ENCODE measurements at regions not wholly inside any gene's neighbourhood (a gene's known extent, or its start where the extent isn't known, plus 50 kb on each side); places are given as distances from the start of the nearest gene placed in this dataset.

GRCh38 chr10:88162852-88163251, 299.4 kb downstream of the PTEN start:
- no peak overlapping the region for H3K4me3 Mint-ChIP-seq
- no peak for ATAC-seq
- no peaks in the 10 kb centered on the region for H3K27me3 Mint-ChIP-seq (ENCODE audit: low read depth)
- H3K4me1 Mint-ChIP-seq (ENCODE audit: low read depth), result peaks cover 9% of the 10 kb centered on the region
- no peaks in the 10 kb centered on the region for H3K36me3 Mint-ChIP-seq (ENCODE audit: insufficient read depth)
- H3K9me3 Mint-ChIP-seq, result no peaks in the 10 kb centered on the region
- DNase-seq, result no peak

- no peak for DNase-seq
- no peaks in the 10 kb centered on the region for H3K36me3 Mint-ChIP-seq (ENCODE audit: insufficient read depth)
- no peak for ATAC-seq
- no peaks in the 10 kb centered on the region for H3K9me3 Mint-ChIP-seq
- no peak overlapping the region for H3K4me3 Mint-ChIP-seq
- no peaks in the 10 kb centered on the region for H3K27me3 Mint-ChIP-seq (ENCODE audit: low read depth)
- peaks cover 9% of the 10 kb centered on the region for H3K4me1 Mint-ChIP-seq (ENCODE audit: low read depth)
Observed at GRCh38 chr10:88163572-88163971, 300.1 kb downstream of the PTEN start.

- no peak for DNase-seq
- ATAC-seq, result no peak
- Mint-ChIP-seq H3K27me3 (ENCODE audit: low read depth) (no peaks in the 10 kb centered on the region), H3K4me3 (no peak overlapping the region), H3K36me3 (ENCODE audit: insufficient read depth) (no peaks in the 10 kb centered on the region), H3K4me1 (ENCODE audit: low read depth) (peaks cover 13% of the 10 kb centered on the region), H3K9me3 (peaks cover 3% of the 10 kb centered on the region)
Observed at GRCh38 chr10:88164471-88164870, 301.0 kb downstream of the PTEN start.

- H3K4me1 Mint-ChIP-seq (ENCODE audit: low read depth), result peaks cover 25% of the 10 kb centered on the region
- no peaks in the 10 kb centered on the region for H3K36me3 Mint-ChIP-seq (ENCODE audit: insufficient read depth)
- H3K9me3 Mint-ChIP-seq, result peaks cover 3% of the 10 kb centered on the region
- no peak for ATAC-seq
- no peak for DNase-seq
- no peak overlapping the region for H3K4me3 Mint-ChIP-seq
- H3K27me3 Mint-ChIP-seq (ENCODE audit: low read depth), result no peaks in the 10 kb centered on the region
Observed at GRCh38 chr10:88165849-88166271, 302.4 kb downstream of the PTEN start.

GRCh38 chr10:88168171-88169036, 305.0 kb downstream of the PTEN start:
- ATAC-seq, result peak; percentile 40 to 75
- Mint-ChIP-seq H3K4me3 (no peak overlapping the region), H3K27me3 (ENCODE audit: low read depth) (no peaks in the 10 kb centered on the region), H3K4me1 (ENCODE audit: low read depth) (peaks cover 41% of the 10 kb centered on the region), H3K9me3 (peaks cover 3% of the 10 kb centered on the region), H3K36me3 (ENCODE audit: insufficient read depth) (no peaks in the 10 kb centered on the region)
- DNase-seq, result no peak

GRCh38 chr10:88169037-88169319, 305.6 kb downstream of the PTEN start:
- Mint-ChIP-seq H3K9me3 (peaks cover 3% of the 10 kb centered on the region), H3K4me1 (ENCODE audit: low read depth) (peaks cover 41% of the 10 kb centered on the region), H3K36me3 (ENCODE audit: insufficient read depth) (no peaks in the 10 kb centered on the region), H3K4me3 (no peak overlapping the region), H3K27me3 (ENCODE audit: low read depth) (no peaks in the 10 kb centered on the region)
- ATAC-seq (no peak), DNase-seq (no peak)

- ATAC-seq (no peak), DNase-seq (no peak)
- no peak overlapping the region for H3K4me3 Mint-ChIP-seq
- H3K9me3 Mint-ChIP-seq, result peaks cover 16% of the 10 kb centered on the region
- H3K27me3 Mint-ChIP-seq (ENCODE audit: low read depth), result no peaks in the 10 kb centered on the region
- H3K4me1 Mint-ChIP-seq (ENCODE audit: low read depth), result peaks cover 41% of the 10 kb centered on the region
- H3K36me3 Mint-ChIP-seq (ENCODE audit: insufficient read depth), result peaks cover 4% of the 10 kb centered on the region
Observed at GRCh38 chr10:88170628-88171027, 307.2 kb downstream of the PTEN start.

GRCh38 chr10:88172159-88172558, 308.7 kb downstream of the PTEN start:
- H3K9me3 Mint-ChIP-seq, result peaks cover 27% of the 10 kb centered on the region
- H3K4me1 Mint-ChIP-seq (ENCODE audit: low read depth), result peaks cover 36% of the 10 kb centered on the region
- no peaks in the 10 kb centered on the region for H3K27me3 Mint-ChIP-seq (ENCODE audit: low read depth)
- ATAC-seq, result no peak
- H3K36me3 Mint-ChIP-seq (ENCODE audit: insufficient read depth), result peaks cover 4% of the 10 kb centered on the region
- no peak overlapping the region for H3K4me3 Mint-ChIP-seq
- no peak for DNase-seq

- peaks cover 30% of the 10 kb centered on the region for H3K9me3 Mint-ChIP-seq
- H3K36me3 Mint-ChIP-seq (ENCODE audit: insufficient read depth), result peaks cover 7% of the 10 kb centered on the region
- H3K4me1 Mint-ChIP-seq (ENCODE audit: low read depth), result peaks cover 30% of the 10 kb centered on the region
- H3K4me3 Mint-ChIP-seq, result no peak overlapping the region
- ATAC-seq (no peak), DNase-seq (no peak)
- H3K27me3 Mint-ChIP-seq (ENCODE audit: low read depth), result no peaks in the 10 kb centered on the region
Observed at GRCh38 chr10:88174391-88174790, 311.0 kb downstream of the PTEN start.

GRCh38 chr10:88178758-88179157, 315.3 kb downstream of the PTEN start:
- ATAC-seq (no peak), DNase-seq (no peak)
- Mint-ChIP-seq H3K27me3 (ENCODE audit: low read depth) (no peaks in the 10 kb centered on the region), H3K36me3 (ENCODE audit: insufficient read depth) (peaks cover 7% of the 10 kb centered on the region), H3K4me3 (no peak overlapping the region), H3K4me1 (ENCODE audit: low read depth) (peaks cover 4% of the 10 kb centered on the region), H3K9me3 (peaks cover 30% of the 10 kb centered on the region)

- Mint-ChIP-seq H3K27me3 (ENCODE audit: low read depth) (no peaks in the 10 kb centered on the region), H3K36me3 (ENCODE audit: insufficient read depth) (peaks cover 7% of the 10 kb centered on the region), H3K9me3 (peaks cover 22% of the 10 kb centered on the region), H3K4me1 (ENCODE audit: low read depth) (peaks cover 4% of the 10 kb centered on the region), H3K4me3 (no peak overlapping the region)
- no peak for DNase-seq
- no peak for ATAC-seq
Observed at GRCh38 chr10:88179831-88180230, 316.4 kb downstream of the PTEN start.

GRCh38 chr10:88181902-88182600, 318.6 kb downstream of the PTEN start:
- H3K27me3 Mint-ChIP-seq (ENCODE audit: low read depth), result no peaks in the 10 kb centered on the region
- peaks cover 3% of the 10 kb centered on the region for H3K36me3 Mint-ChIP-seq (ENCODE audit: insufficient read depth)
- peaks cover 7% of the 10 kb centered on the region for H3K9me3 Mint-ChIP-seq
- ATAC-seq (no peak), DNase-seq (no peak)
- peaks cover 4% of the 10 kb centered on the region for H3K4me1 Mint-ChIP-seq (ENCODE audit: low read depth)
- H3K4me3 Mint-ChIP-seq, result no peak overlapping the region

- Mint-ChIP-seq H3K27me3 (ENCODE audit: low read depth) (no peaks in the 10 kb centered on the region), H3K4me3 (no peak overlapping the region), H3K4me1 (ENCODE audit: low read depth) (peaks cover 4% of the 10 kb centered on the region), H3K9me3 (peaks cover 2% of the 10 kb centered on the region), H3K36me3 (ENCODE audit: insufficient read depth) (peaks cover 1% of the 10 kb centered on the region)
- no peak for ATAC-seq
- no peak for DNase-seq
Observed at GRCh38 chr10:88182601-88182930, 319.1 kb downstream of the PTEN start.

- Mint-ChIP-seq H3K4me3 (no peak overlapping the region), H3K27me3 (ENCODE audit: low read depth) (no peaks in the 10 kb centered on the region), H3K36me3 (ENCODE audit: insufficient read depth) (no peaks in the 10 kb centered on the region), H3K4me1 (ENCODE audit: low read depth) (peaks cover 4% of the 10 kb centered on the region), H3K9me3 (no peaks in the 10 kb centered on the region)
- DNase-seq (no peak), ATAC-seq (no peak)
Observed at GRCh38 chr10:88184543-88185297, 321.3 kb downstream of the PTEN start.

GRCh38 chr10:88185830-88186229, 322.4 kb downstream of the PTEN start:
- DNase-seq (no peak), ATAC-seq (no peak)
- H3K27me3 Mint-ChIP-seq (ENCODE audit: low read depth), result no peaks in the 10 kb centered on the region
- H3K36me3 Mint-ChIP-seq (ENCODE audit: insufficient read depth), result no peaks in the 10 kb centered on the region
- H3K4me1 Mint-ChIP-seq (ENCODE audit: low read depth), result peaks cover 5% of the 10 kb centered on the region
- no peaks in the 10 kb centered on the region for H3K9me3 Mint-ChIP-seq
- H3K4me3 Mint-ChIP-seq, result no peak overlapping the region
